ENCODE measurements at regions not wholly inside any gene's neighbourhood (a gene's known extent, or its start where the extent isn't known, plus 50 kb on each side); places are given as distances from the start of the nearest gene placed in this dataset.

GRCh38 chr10:46228563-46229071, 58.2 kb upstream of the ANTXRL start:
- TF ChIP-seq CTCF (IDR thresholded peaks at IDR 0.05) (peak; percentile 83 to 95 (median 91)), POLR2A (IDR thresholded peaks at IDR 0.05) (no peak)

All from tibial nerve (tissue), 3 donors.